ENCODE measurements at regions not wholly inside any gene's neighbourhood (a gene's known extent, or its start where the extent isn't known, plus 50 kb on each side); places are given as distances from the start of the nearest gene placed in this dataset.

GRCh38 chr5:155274484-155274883, 260.9 kb downstream of the KIF4B start:
- TF ChIP-seq CTCF (IDR thresholded peaks at IDR 0.05) (no peak), POLR2AphosphoS5 (IDR thresholded peaks at IDR 0.05; ENCODE audit: low read depth, low read length) (no peak)
